ENCODE measurements at regions not wholly inside any gene's neighbourhood (a gene's known extent, or its start where the extent isn't known, plus 50 kb on each side); places are given as distances from the start of the nearest gene placed in this dataset.
"Not testable (repeated sequence)": the region's sequence is repeated elsewhere in the genome, so short reads cannot be mapped to it uniquely, and the experiment has no call there.

DNA sequence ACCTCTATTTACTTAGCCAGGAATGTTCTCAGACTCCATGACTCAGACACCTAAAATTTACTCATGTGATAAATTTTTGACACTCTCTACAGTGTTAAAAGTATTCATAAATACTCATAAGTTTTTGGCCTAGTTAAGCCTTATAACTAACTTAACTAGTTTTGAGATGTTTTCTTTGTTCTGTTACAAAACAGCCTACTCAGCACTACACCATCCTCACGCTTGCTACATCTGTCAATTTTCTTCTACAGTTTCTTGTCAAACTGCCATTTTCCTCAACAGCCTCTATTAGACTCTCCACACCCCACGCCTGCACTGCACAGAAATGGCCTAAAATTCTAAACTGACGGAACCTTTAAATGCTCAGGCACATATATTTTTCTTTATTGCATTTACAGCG is 195.5 kb downstream of the ANXA1 start:
- no peak for DNase-seq

DNA sequence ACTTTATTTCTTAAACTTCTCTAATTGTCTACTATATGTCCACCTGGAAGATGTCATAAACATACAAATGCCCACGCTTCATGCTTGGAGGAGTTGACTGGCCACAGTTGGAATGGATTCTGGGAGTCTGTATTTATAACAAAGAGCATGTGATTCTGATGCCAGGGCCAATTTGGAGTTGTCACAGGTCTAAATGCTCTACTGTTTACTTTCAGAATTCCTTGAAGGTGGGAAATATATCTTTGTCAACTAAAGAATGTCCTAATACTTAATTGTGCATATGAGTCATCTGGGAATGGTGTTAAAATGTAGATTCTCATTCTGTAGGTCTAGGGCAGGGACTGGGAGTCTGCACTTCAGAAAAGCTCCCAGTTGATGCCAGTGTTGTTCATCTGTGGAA is 196.1 kb downstream of the ANXA1 start:
- DNase-seq, result no peak

DNA sequence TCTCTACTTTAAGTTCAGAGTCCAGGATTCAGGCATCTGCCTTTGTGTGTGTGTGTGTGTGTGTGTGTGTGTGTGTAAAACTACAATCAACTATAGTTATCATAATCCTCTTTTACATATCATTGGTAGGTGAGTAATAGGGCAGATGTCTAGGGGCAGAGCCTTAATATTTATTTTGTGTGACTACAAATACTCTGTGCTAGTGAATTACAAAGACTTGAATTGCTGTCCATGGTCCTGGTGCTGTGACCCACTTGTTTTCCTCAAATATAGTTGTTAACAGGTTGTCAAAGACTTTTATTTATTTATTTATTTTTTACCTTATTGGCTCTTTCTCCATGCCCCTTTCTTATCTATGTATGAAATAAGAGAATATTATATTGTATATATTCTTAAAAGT is 196.8 kb downstream of the ANXA1 start:
- DNase-seq, result no peak

DNA sequence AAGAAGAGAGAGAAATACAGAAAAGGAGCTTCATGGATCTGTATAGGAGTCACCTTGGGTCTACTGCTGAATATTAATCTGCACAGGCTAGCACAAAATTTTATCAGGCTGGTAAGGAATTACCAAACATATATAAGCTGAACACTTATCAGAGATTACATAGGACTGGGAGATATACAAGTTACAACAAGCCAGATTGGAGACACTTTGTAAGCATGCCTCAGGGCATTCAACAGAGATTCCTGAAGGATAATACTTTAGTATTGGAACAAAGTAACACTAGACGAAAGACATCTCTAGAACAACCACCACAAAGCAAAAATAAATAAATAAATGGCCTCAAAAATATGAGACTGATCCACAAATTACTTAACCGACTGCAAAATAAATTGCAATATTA is 197.8 kb downstream of the ANXA1 start:
- no peak for DNase-seq

DNA sequence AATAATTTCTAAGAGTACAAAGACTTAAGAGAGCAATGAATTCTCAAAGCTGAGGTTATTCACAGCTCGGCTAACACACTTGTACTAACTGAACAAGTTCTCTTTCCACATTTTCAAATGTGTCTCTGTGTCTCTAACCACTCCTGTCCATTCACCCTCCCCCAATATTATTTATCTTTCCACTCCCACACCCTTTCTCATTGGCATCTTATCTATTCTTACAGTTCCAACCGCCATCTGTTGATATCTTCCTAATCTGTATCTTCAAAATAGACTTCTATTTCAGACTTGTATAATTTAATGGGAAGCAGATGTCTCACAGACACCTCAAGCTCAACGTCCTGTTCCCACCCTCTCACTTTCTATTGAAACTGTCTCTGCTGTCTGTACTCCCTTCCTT is 205.9 kb downstream of the ANXA1 start:
- DNase-seq, result no peak

DNA sequence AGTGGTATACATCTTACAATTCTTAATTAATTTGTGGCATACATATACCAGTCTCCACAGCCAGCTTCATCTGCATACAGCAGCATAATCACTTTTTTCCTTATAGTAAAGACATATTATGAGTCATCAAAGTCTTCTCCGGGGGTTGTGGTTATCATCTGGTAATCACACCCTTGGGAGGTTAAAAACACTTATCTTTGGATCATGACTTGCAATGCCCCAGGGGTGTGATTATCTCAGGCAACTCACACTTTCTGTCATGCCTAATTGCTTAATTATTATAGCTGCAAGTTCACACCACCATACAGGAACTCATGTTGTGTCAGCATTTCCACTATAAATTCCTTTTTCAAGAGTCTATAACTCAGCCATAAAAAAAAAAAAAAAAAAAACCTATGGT is 218.4 kb downstream of the ANXA1 start:
- no peak for DNase-seq

DNA sequence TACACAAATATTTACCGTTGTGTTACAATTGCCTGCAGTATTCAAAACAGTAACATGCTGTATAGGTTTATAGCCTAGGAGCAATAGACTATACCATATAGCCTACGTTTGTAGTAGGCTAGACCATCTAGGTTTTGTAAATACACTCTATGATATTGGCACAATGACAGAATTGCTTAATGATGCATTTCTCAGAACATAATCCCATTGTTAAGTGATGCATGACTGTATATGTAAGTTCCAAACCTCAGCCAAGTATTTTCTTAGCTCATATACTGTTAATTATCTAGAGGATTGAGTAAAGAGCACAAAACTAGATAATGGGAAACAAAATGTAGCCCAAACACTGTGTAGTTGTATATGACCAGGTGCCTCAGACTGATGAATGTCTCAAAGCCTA is 220.1 kb downstream of the ANXA1 start:
- DNase-seq, result no peak

DNA sequence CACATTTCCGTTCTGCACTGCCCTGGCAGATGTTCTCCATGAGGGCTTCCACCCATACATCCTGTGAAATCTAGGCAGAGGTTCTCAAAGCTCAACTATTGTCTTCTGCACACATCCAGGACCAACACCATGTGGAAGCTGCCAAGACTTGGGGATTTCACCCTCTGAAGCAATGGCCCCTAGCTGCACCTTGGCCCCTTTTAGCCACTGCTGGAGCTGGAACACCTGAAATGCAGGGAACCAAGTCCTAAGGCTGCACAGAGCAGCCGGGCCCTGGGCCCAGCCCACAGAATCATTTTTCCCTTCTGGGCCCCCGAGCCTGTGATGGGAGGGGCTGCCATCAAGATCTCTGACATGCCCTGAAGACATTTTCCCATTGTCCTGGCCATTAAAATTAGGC is 228.7 kb downstream of the ANXA1 start:
- no peak for DNase-seq

DNA sequence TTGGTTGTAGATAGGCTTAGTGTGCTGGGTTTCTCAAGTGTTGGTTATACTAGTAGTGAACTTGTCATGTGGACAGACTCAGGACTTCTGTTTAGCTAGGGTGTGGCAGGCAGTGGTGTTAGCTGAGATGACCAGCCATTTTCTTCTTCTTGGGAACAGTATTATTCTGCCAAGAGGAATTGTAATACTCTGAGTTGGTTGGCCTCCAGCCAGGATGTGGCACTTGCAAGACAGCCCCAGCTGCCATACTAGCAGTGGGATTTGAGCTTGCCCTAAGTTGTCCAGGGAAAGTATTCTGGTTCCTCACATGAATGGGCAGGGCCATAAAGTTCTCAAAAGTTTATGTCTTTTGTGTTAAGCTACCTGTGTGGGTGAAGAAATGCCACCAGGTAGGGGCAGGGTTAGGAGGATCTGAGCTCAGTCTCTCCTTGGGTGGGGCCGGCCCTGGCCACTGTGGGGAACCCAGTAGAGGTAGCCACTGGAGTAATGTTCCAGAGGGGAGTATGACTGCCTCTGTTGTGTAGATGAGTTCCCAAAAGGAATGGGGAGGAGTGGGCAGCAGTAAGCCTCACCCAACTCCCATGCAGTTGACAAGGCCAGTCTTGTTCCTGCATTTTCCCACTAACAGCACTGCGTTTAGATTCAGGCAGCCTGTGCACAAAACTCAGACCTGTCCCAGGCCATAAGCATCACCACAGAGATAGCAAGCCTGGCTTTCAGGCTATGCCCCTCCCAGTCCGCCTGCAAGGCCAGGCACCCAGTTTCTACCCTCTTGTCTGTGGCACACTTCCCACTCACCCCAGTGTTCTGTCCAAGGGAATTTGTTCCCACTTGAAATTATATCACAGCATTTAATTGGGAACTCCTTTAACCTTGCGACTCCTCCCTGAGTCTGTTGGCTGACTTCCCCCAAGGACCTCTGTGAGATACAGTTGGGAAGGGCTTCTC is 250.7 kb downstream of the ANXA1 start:
- peak; percentile 36 for DNase-seq

DNA sequence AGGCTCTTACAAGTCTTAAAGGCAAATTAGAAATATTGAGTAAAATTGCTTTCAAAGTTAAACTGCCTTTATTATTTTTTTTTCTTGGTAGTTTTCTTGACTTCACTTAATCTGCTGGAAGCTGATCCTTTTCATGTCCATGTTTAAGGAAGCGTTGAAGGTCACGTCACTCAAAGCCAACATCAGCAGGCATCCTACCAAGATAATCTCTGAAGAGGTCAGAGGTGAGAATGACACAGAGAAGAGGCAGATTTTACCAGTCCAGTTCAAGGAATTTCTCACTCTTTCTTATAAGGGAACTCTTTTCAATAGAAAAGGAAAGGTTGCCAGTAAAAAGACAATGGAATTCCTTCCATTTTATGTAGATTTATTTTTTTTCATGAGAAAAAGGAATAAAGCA is 259.8 kb downstream of the ANXA1 start:
- no peak for DNase-seq

DNA sequence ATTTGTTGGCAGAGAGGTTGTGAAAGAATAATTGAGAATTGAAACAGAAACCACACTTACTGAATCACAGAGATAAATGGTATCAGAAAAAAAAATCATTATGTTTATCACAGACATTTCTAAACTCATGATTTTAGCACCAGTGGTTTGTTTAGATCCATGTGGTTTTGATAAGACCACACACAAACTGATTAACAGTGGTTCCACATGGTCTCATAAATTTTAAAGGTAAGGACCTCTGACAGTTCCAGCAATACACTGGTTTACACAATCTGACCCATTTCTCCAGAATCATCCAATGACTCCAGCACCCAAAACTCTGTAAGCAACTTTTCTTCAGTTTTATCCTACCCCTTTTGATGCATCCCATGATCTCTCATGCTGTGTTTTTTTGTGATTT is 261.2 kb downstream of the ANXA1 start:
- DNase-seq, result no peak

DNA sequence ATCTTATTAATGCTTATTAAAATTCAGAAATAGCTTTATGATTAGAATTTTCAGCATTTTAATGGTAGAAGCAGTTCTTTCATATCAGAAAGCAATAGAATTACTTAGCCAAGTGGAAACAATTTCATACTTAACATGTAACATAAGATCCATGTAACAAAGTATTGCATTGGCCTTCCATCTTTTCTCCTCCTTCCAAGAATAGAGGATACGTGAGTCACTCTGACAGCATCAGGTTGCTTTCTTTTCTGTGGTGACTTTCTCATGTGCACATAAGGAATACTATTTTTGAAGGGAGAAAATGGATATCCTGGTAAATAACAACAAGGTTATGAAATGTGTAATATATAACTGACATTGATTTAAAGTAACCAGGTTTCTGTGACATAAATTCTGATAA is 272.2 kb downstream of the ANXA1 start:
- no peak for DNase-seq

DNA sequence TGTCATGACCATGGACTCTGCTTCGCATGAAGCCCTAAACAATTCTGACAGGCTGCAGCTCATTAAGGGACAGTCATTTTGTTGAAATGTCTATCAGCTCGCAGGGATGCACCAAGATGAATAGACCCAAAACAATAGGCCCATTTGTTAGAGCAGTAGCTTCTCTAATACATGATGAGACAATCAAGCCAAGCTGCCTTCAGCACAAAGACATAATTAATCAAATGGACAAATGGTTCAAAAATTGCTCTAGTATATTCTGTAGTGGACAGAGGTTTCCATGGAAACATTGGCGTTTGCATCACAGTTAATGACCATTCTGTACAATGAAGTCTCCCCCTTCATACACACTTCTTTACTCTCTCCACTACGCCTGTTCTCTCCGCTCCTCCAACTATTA is 274.6 kb downstream of the ANXA1 start:
- no peak for DNase-seq

DNA sequence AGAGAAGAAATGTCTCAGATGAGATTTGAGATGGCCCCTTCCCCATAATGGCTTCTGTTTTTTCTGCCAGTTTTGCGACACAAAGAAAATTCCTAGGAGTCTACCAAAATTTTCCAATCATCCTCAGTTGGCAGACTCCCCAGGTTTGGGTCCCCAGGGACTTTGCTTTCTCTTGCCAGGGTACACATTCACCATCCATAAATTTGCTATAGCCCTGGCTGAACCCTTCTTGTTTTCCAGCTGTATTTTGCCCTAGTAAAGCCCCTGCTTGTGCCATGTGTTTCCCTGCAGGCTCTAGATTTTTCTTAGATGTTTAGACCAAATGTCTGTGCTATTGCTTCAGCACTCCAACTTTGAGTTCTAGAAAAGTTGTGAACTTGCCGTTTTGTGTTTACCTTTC is 283.2 kb downstream of the ANXA1 start:
- DNase-seq, result no peak

DNA sequence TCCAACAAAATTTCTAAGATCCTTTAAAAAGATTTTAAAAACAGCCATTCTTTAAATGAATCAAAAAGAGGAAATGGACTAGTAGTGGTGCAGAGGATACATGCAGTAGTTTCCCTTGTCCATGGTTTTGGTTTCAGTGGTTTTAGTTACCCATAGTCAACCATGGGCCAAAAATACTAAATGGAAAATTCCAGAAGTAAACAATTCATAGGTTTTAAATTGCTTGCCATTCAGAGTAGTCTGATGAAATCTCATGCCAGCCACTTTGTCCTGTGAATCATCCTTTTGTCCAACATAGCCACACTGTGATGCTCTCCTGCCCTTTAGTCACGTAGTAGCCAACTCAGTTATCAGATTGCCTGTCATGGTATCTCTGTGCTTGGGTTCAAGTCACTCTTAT is 286.1 kb downstream of the ANXA1 start:
- no peak for DNase-seq

DNA sequence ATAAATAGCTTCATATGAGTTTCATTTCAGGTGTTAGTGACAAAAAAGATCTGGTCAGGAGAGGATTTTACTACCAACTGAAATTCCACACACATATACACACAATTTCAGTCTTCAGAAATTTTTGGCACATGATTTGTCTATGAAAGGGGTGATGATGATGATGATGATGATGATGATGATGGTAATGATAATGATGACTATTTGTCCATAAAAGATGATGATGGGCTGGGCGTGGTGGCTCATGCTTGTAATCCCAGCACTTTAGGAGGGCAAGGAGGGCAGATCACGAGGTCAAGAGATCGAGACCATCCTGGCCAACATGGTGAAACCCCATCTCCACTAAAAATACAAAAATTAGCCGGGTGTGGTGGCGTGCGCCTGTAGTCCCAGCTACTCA is 288.2 kb downstream of the ANXA1 start:
- DNase-seq, result not testable (repeated sequence)

DNA sequence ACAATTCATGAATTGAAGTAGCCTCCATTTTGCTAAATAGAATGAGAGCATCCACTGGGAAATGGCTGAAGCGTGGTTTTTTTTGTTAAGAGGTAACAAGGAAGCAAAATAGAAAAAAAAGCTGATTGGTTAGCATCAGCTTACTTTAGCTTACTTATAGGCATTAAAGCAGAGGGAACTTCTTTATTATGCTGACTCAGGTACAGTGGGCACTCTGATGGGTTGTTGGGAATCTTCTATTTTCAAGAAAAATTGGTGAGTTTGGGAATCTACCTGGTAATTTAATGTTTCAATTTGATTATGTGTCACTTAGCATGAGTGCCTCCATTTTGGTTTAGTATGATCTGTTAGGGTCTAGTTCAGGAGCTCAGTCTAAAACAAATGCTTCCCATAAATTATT is 289.6 kb downstream of the ANXA1 start:
- DNase-seq, result no peak

DNA sequence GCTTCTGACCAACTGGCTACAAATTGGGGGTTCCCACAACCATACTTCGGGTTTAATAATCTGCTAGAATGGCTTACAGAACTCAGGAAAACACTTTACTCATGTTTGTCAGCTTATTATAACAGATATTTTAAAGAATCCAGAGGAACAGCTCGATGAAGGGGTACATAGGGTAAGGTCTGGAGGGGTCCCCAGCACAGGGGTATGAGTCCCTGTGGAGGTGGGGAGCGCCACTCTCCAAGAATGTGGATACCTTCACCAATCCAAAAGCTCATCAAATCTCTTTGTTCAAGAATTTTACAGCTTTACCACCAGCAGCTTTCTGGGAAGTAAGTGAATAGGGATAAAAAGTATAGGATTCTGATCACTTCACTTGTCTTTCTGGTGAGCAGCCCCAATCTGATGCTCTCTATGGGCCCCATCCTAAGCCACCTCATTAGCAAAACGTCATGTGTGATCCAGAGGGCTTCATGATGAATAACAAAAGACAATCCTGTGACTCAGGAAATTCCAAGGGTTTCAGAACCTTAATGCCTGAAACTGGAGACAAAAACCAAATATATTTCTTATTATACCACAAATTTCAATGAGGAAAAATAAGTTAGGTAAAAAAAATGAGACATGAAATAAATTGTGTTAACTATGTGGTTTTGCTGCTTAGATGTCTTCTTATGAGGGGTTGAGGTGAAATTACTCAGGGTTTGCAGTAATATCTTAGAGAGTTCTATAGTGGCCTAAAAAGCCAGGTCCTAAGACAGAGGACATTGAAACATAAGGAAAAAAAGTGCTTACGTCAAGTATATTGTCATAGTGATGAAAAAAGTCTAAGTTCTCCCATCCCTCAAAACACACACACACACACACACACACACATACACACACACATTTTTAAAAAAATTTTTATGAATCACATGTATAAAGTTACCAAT is 290.5 kb downstream of the ANXA1 start:
- no peak for DNase-seq

DNA sequence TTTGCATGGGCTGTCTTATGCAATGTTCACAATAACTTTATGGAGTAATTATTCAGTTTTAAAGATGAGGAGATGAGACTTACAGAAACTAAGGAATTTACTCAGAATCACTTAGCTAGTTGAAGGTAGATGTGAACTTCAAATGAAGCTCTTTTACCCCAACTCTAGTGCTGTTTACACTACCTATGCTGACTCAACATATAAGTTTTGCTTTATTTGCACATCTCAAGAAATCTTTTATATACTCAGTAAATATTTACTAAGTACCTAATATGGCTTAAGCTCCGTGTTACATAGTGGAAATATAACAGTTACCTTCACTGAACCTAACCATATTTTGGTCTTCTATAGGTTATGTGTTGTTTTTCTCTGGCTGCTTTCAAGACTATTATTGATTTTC is 293.2 kb downstream of the ANXA1 start:
- DNase-seq, result no peak

DNA sequence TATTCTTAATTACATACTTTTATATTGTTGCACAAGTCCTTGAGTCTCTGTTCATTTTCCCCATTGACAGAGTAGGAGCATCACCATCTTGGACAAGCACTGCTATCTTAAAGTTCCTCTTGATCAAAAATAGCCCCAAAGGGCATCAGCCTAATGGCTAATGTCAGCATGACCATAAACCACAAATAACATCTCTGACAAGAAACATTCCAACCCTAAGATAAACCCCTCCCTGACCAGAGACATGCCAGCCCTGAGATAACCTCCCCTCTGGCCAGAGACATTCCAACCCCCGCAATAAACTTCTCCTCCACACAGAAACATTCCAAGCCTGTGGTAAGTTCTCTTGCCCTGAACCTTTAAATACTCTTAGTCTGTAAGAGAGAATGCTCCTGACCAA is 293.7 kb downstream of the ANXA1 start:
- DNase-seq, result not testable (repeated sequence)

DNA sequence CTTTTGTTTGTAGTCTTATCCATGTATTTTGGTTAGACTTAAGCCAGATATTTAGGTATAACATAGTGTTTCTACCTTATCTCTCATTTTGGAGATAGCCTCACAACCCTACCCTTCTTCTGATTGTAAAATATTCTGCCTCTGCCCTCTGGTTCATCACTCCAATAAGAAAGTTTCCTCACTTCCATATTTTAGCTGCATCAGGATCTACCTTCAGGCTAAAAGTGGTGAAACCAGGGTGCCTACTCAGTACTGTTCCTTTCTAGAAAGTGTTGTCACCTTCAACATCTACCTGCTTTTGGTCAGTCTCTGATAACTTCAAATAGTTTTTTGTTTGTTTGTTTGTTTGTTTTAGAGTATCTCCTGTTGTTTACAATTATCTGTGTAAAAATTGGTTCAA is 294.6 kb downstream of the ANXA1 start:
- DNase-seq, result no peak

DNA sequence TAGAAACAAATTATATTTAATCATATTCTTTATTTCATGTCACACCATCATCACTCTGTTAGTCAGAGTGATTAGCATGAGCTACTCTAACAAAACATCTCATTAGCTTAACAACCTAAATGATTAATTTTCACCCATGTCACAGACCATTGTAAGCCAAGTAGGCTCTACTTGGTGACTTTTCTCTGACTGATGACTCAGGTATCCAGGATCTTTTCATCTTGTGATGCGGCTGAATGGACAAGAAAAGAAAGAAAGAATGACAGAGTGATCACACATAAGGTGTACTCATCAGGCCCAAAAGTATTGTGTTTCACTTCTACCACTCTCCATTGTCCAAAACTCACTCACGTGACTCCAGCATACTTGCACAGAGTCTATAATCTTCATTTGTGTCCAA is 299.3 kb downstream of the ANXA1 start:
- no peak for DNase-seq

DNA sequence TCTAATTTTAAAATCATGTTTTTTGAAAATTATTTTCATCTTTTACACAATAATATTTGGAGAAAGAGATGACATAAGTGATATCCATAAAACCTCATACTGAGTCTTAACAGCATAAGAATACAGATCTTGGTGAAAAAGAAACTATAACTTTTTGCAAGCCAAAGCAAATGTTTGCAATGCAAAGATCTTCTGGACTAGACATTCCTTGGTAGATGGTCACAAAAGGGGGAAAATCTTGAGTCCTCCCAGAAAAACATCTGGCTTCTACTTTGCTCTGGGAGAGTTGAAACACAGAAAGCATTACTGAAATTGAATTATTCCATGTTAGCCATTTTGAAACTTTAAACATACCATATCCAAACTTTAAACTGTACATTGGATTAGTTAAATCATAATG is 308.2 kb downstream of the ANXA1 start:
- no peak for DNase-seq

DNA sequence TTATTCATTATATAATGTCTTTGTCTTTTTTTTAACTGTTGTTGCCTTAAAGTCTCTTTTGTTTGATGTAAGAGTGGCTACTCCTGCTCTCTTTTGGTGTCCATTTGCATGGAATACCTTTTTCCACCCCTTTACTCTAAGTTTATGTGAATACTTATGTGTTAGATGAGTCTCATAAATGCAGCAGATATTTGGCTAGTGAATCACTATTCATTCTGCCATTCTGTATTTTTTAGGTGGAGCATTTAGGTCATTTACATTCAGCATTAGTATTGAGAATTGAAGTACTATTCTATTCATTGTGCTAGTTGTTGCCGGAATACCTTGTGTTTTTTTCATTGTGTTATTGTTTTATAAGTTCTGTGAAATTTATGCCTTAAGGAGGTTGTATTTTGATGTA is 317.1 kb downstream of the ANXA1 start:
- DNase-seq, result no peak

All from right forelimb (tissue), 1 donor.